ENCODE measurements at regions not wholly inside any gene's neighbourhood (a gene's known extent, or its start where the extent isn't known, plus 50 kb on each side); places are given as distances from the start of the nearest gene placed in this dataset.

- no peaks in the 10 kb centered on the region for H3F3A ChIP-seq (ENCODE audit: low read depth)
- no peaks in the 10 kb centered on the region for H3K27me3 ChIP-seq
- TF ChIP-seq, protein P1, sequence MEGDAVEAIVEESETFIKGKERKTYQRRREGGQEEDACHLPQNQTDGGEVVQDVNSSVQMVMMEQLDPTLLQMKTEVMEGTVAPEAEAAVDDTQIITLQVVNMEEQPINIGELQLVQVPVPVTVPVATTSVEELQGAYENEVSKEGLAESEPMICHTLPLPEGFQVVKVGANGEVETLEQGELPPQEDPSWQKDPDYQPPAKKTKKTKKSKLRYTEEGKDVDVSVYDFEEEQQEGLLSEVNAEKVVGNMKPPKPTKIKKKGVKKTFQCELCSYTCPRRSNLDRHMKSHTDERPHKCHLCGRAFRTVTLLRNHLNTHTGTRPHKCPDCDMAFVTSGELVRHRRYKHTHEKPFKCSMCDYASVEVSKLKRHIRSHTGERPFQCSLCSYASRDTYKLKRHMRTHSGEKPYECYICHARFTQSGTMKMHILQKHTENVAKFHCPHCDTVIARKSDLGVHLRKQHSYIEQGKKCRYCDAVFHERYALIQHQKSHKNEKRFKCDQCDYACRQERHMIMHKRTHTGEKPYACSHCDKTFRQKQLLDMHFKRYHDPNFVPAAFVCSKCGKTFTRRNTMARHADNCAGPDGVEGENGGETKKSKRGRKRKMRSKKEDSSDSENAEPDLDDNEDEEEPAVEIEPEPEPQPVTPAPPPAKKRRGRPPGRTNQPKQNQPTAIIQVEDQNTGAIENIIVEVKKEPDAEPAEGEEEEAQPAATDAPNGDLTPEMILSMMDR (IDR thresholded peaks at IDR 0.05) = no peak
- TF ChIP-seq EZH2phosphoT487 (IDR thresholded peaks at IDR 0.05) (no peak), EZH2 (IDR thresholded peaks at IDR 0.05) (no peak)
- H3K9me3 ChIP-seq (ENCODE audit: low read depth) = no peaks in the 10 kb centered on the region
- DNase-seq (ENCODE audit: low spot score) = no peak
- H3K4me3 Mint-ChIP-seq = no peak overlapping the region
- H3K9me3 Mint-ChIP-seq = no peaks in the 10 kb centered on the region
- no peaks in the 10 kb centered on the region for H3K36me3 Mint-ChIP-seq
- no peak overlapping the region for H3K4me3 ChIP-seq
- H4K20me1 ChIP-seq (ENCODE audit: low read depth) = no peaks in the 10 kb centered on the region
- H3K4me1 ChIP-seq = no peaks in the 10 kb centered on the region
- peaks cover 18% of the 10 kb centered on the region for H3K4me1 Mint-ChIP-seq
- no peaks in the 10 kb centered on the region for H3K79me2 ChIP-seq (ENCODE audit: low read depth)
- no peak overlapping the region for H3K4me2 ChIP-seq
- H3K9ac ChIP-seq = no peak overlapping the region
- no peaks in the 10 kb centered on the region for H3K36me3 ChIP-seq
- no peaks in the 10 kb centered on the region for H3K27me3 Mint-ChIP-seq (ENCODE audit: insufficient read depth, low read depth)
- H3K27ac ChIP-seq = no peak overlapping the region
- no peak overlapping the region for H2AFZ ChIP-seq (replicated peaks)
- no peak overlapping the region for H3K27ac Mint-ChIP-seq
These were observed 398.8 kb downstream of the KIF2B start for GRCh38 chr17:54221499-54221898.

DNA sequence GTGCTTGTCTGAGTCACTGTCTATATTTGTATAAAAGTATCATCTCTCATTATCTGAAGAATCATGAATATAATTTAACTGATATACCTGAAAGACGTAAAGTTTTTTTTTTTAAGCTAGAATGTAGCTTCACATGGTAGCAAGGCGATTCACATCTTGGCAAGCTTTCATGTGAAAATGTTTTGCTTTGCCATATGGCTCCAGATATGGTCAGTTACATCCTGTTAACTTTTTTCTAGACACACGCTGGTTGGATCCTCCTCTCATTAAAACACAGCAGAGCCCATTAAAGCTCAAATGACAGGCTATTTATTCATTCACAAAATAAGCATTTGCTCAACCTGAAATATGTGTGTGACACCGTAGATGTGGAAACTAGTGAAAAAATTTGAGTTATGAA is 412.8 kb downstream of the KIF2B start:
- Histone ChIP-seq H3K9me3 (ENCODE audit: low read depth) (no peaks in the 10 kb centered on the region), H3K9ac (no peak overlapping the region), H3K4me2 (no peak overlapping the region), H4K20me1 (ENCODE audit: low read depth) (no peaks in the 10 kb centered on the region), H3K27me3 (no peaks in the 10 kb centered on the region), H2AFZ (replicated peaks) (no peak overlapping the region), H3K4me1 (no peaks in the 10 kb centered on the region), H3K27ac (no peak overlapping the region), H3K4me3 (no peak overlapping the region), H3K36me3 (no peaks in the 10 kb centered on the region), H3F3A (ENCODE audit: low read depth) (no peaks in the 10 kb centered on the region), H3K79me2 (ENCODE audit: low read depth) (no peaks in the 10 kb centered on the region)
- Mint-ChIP-seq H3K4me3 (no peak overlapping the region), H3K27ac (no peak overlapping the region), H3K9me3 (no peaks in the 10 kb centered on the region), H3K36me3 (no peaks in the 10 kb centered on the region), H3K4me1 (peaks cover 9% of the 10 kb centered on the region), H3K27me3 (ENCODE audit: insufficient read depth, low read depth) (no peaks in the 10 kb centered on the region)
- no peak for DNase-seq (ENCODE audit: low spot score)
- no peak for TF ChIP-seq EZH2 (IDR thresholded peaks at IDR 0.05)
- no peak for TF ChIP-seq EZH2phosphoT487 (IDR thresholded peaks at IDR 0.05)

- H3K4me3 Mint-ChIP-seq = no peak overlapping the region
- no peaks in the 10 kb centered on the region for H3K9me3 Mint-ChIP-seq
- no peaks in the 10 kb centered on the region for H3K27me3 ChIP-seq
- H3K27ac Mint-ChIP-seq = peak overlapping the region; percentile 14
- H3K79me2 ChIP-seq (ENCODE audit: low read depth) = no peaks in the 10 kb centered on the region
- no peaks in the 10 kb centered on the region for H3K4me1 ChIP-seq
- no peaks in the 10 kb centered on the region for H3K36me3 ChIP-seq
- no peak overlapping the region for H3K27ac ChIP-seq
- H3F3A ChIP-seq (ENCODE audit: low read depth) = no peaks in the 10 kb centered on the region
- H3K27me3 Mint-ChIP-seq (ENCODE audit: insufficient read depth, low read depth) = no peaks in the 10 kb centered on the region
- H3K4me1 Mint-ChIP-seq = peaks cover 9% of the 10 kb centered on the region
- TF ChIP-seq, protein P1 (IDR thresholded peaks at IDR 0.05) = no peak
- TF ChIP-seq EZH2phosphoT487 (IDR thresholded peaks at IDR 0.05) = no peak
- no peaks in the 10 kb centered on the region for H4K20me1 ChIP-seq (ENCODE audit: low read depth)
- DNase-seq (ENCODE audit: low spot score) = no peak
- no peak overlapping the region for H2AFZ ChIP-seq (replicated peaks)
- H3K4me3 ChIP-seq = no peak overlapping the region
- H3K9ac ChIP-seq = no peak overlapping the region
- no peaks in the 10 kb centered on the region for H3K36me3 Mint-ChIP-seq
- H3K9me3 ChIP-seq (ENCODE audit: low read depth) = peaks cover 7% of the 10 kb centered on the region
- no peak overlapping the region for H3K4me2 ChIP-seq
These were observed 415.3 kb downstream of the KIF2B start for GRCh38 chr17:54237911-54238515.

DNA sequence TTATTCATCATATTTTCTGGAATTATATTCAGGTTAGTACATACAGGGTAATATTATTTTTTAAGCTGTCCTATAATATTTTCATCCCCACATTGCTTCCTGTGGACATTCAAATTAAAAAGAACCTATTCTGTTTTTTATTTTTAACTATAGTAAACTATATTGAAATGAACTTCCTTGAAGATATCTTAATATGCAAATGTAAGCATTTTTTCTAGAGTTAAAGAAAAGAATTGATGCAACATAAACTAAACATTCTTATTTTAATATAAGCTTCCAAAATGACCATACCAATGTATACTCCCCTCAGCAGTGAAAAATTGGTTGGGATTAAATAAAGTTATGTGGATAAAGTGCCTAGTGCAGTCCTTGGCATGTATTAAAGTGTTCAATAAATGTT is 416.6 kb downstream of the KIF2B start:
- Histone ChIP-seq H3K4me2 (no peak overlapping the region), H3F3A (ENCODE audit: low read depth) (no peaks in the 10 kb centered on the region), H3K79me2 (ENCODE audit: low read depth) (no peaks in the 10 kb centered on the region), H3K27ac (no peak overlapping the region), H4K20me1 (ENCODE audit: low read depth) (no peaks in the 10 kb centered on the region), H3K27me3 (no peaks in the 10 kb centered on the region), H3K4me1 (no peaks in the 10 kb centered on the region), H3K4me3 (no peak overlapping the region), H3K9ac (no peak overlapping the region), H2AFZ (replicated peaks) (no peak overlapping the region), H3K9me3 (ENCODE audit: low read depth) (peaks cover 7% of the 10 kb centered on the region), H3K36me3 (no peaks in the 10 kb centered on the region)
- Mint-ChIP-seq H3K4me1 (peaks cover 11% of the 10 kb centered on the region), H3K36me3 (no peaks in the 10 kb centered on the region), H3K9me3 (no peaks in the 10 kb centered on the region), H3K4me3 (no peak overlapping the region), H3K27ac (no peak overlapping the region), H3K27me3 (ENCODE audit: insufficient read depth, low read depth) (no peaks in the 10 kb centered on the region)
- TF ChIP-seq EZH2 (IDR thresholded peaks at IDR 0.05) (no peak), EZH2phosphoT487 (IDR thresholded peaks at IDR 0.05) (no peak)
- TF ChIP-seq, protein P1 (IDR thresholded peaks at IDR 0.05) = no peak
- DNase-seq (ENCODE audit: low spot score) = no peak

Measured in neural progenitor cell (in vitro differentiated cells).